Osteoblast (primary cell): ENCODE measurements at regions not wholly inside any gene's neighbourhood (a gene's known extent, or its start where the extent isn't known, plus 50 kb on each side); places are given as distances from the start of the nearest gene placed in this dataset.

Experiments
- DNase-seq: peaks from one replicate; pipeline ENCODE4 v3.0.0; 2011; ENCODE audit warnings: low spot score, mixed read lengths; ENCODE audit not compliant: insufficient read length; ENCODE audit errors: missing footprints
- H2AFZ ChIP-seq: 2 replicates; pipeline ENCODE4 v1.6.0; 2011; ENCODE audit warnings: mild to moderate bottlenecking, low read length
- H3K27ac ChIP-seq: 2 replicates; pipeline ENCODE4 v1.5.1; 2011; ENCODE audit warnings: mild to moderate bottlenecking, low read depth, low read length, moderate library complexity
- H3K27me3 ChIP-seq: 2 replicates; pipeline ENCODE4 v1.6.0; 2012; ENCODE audit warnings: mild to moderate bottlenecking, control low read depth, inconsistent platforms, low read length, moderate library complexity; ENCODE audit not compliant: insufficient read depth
- H3K36me3 ChIP-seq: 2 replicates; pipeline ENCODE4 v1.5.1; 2011; ENCODE audit warnings: mild to moderate bottlenecking, low read length, control low read depth, moderate library complexity; ENCODE audit not compliant: insufficient read depth
- H3K4me1 ChIP-seq: 2 replicates; pipeline ENCODE4 v1.5.1; 2011; ENCODE audit warnings: mild to moderate bottlenecking, low read length, control low read depth, moderate library complexity; ENCODE audit not compliant: insufficient read depth
- H3K4me2 ChIP-seq: 2 replicates; pipeline ENCODE4 v1.6.0; 2011; ENCODE audit warnings: mild to moderate bottlenecking, low read length; ENCODE audit not compliant: insufficient read depth
- H3K4me3 ChIP-seq: fragments of 200-600 bp; sonication (generic); 3 replicates; pipeline ENCODE4 v1.5.1; 2012; ENCODE audit warnings: mild to moderate bottlenecking, low read length, inconsistent platforms; ENCODE audit not compliant: insufficient read depth
- H3K79me2 ChIP-seq: 2 replicates; pipeline ENCODE4 v1.6.0; 2012; ENCODE audit warnings: mild to moderate bottlenecking, low read length, control low read depth, inconsistent platforms; ENCODE audit not compliant: insufficient read depth
- H3K9me3 ChIP-seq: 2 replicates; pipeline ENCODE4 v1.5.1; 2011; ENCODE audit warnings: low read depth, low read length, control low read depth
- H4K20me1 ChIP-seq: 2 replicates; pipeline ENCODE4 v1.6.0; 2012; ENCODE audit warnings: mild to moderate bottlenecking, low read length, control low read depth; ENCODE audit not compliant: insufficient read depth
- CTCF ChIP-seq: IDR thresholded peaks from 2 replicates; pipeline ENCODE4 v1.5.1; 2011; ENCODE audit warnings: mild to moderate bottlenecking, low read depth, low read length, moderate library complexity; ENCODE audit errors: extremely low read depth

- no peak overlapping the region for H2AFZ ChIP-seq
- H3K4me2 ChIP-seq, result no peak overlapping the region
- H3K4me1 ChIP-seq, result no peaks in the 10 kb centered on the region
- no peak for TF ChIP-seq CTCF
- no peak overlapping the region for H3K27ac ChIP-seq
- H3K79me2 ChIP-seq, result no peaks in the 10 kb centered on the region
- no peaks in the 10 kb centered on the region for H3K27me3 ChIP-seq
- DNase-seq, result no peak
- no peaks in the 10 kb centered on the region for H3K9me3 ChIP-seq
- H4K20me1 ChIP-seq, result no peaks in the 10 kb centered on the region
- no peaks in the 10 kb centered on the region for H3K36me3 ChIP-seq
- H3K4me3 ChIP-seq, result no peak overlapping the region
Observed at GRCh38 chr9:116020146-116020545, 133.4 kb upstream of the PAPPA start.

GRCh38 chr9:116020801-116021200 lies 132.8 kb upstream of the PAPPA start:
- no peak for DNase-seq
- Histone ChIP-seq H3K9me3 (no peaks in the 10 kb centered on the region), H3K36me3 (no peaks in the 10 kb centered on the region), H3K27ac (no peak overlapping the region), H3K79me2 (no peaks in the 10 kb centered on the region), H4K20me1 (no peaks in the 10 kb centered on the region), H3K4me3 (no peak overlapping the region), H3K27me3 (no peaks in the 10 kb centered on the region), H3K4me1 (no peaks in the 10 kb centered on the region), H3K4me2 (no peak overlapping the region), H2AFZ (no peak overlapping the region)
- no peak for TF ChIP-seq CTCF

GRCh38 chr9:116027096-116027495 lies 126.5 kb upstream of the PAPPA start:
- no peaks in the 10 kb centered on the region for H3K79me2 ChIP-seq
- DNase-seq, result no peak
- no peak overlapping the region for H2AFZ ChIP-seq
- peak overlapping the region; percentile 74 for H3K27ac ChIP-seq
- no peak overlapping the region for H3K4me2 ChIP-seq
- H3K27me3 ChIP-seq, result no peaks in the 10 kb centered on the region
- no peaks in the 10 kb centered on the region for H3K9me3 ChIP-seq
- TF ChIP-seq CTCF, result no peak
- H4K20me1 ChIP-seq, result no peaks in the 10 kb centered on the region
- peaks cover 13% of the 10 kb centered on the region for H3K4me1 ChIP-seq
- H3K4me3 ChIP-seq, result no peak overlapping the region
- no peaks in the 10 kb centered on the region for H3K36me3 ChIP-seq

- no peak for DNase-seq
- no peak overlapping the region for H3K4me2 ChIP-seq
- H2AFZ ChIP-seq, result peak overlapping the region; percentile 9
- H3K4me3 ChIP-seq, result no peak overlapping the region
- H4K20me1 ChIP-seq, result no peaks in the 10 kb centered on the region
- H3K79me2 ChIP-seq, result no peaks in the 10 kb centered on the region
- no peak for TF ChIP-seq CTCF
- H3K36me3 ChIP-seq, result no peaks in the 10 kb centered on the region
- H3K4me1 ChIP-seq, result peaks cover 13% of the 10 kb centered on the region
- no peaks in the 10 kb centered on the region for H3K9me3 ChIP-seq
- no peaks in the 10 kb centered on the region for H3K27me3 ChIP-seq
- peak overlapping the region; percentile 74 for H3K27ac ChIP-seq
Observed at GRCh38 chr9:116027511-116027910, 126.1 kb upstream of the PAPPA start.
